GM18861 (cell line): ENCODE measurements at regions not wholly inside any gene's neighbourhood (a gene's known extent, or its start where the extent isn't known, plus 50 kb on each side); places are given as distances from the start of the nearest gene placed in this dataset.

Experiments used
- ATAC-seq: cut with Tn5 transposase; IDR thresholded peaks from one replicate; pipeline ENCODE4 v1.9.1; 2021; ENCODE audit not compliant: unreplicated experiment

DNA sequence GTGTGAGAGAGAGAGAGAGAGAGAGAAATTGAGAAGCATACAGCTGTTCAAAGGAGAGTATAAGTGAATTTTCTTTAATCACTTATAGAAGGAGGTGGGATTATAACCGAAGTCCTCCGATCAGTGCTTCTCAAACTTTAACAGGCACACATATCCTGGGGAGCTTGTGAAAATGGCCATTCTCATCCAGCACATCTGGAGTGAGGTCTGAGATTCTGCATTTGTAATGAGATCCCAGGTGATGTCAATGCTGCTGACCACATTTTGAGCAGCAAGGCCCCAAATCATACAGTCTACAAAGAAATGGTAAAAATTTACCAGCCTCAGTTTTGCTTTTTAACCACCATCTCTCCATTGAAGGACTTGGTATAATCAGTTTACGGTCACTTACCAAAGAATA, 219.0 kb downstream of the PTEN start:
- peak; percentile 2 for ATAC-seq

DNA sequence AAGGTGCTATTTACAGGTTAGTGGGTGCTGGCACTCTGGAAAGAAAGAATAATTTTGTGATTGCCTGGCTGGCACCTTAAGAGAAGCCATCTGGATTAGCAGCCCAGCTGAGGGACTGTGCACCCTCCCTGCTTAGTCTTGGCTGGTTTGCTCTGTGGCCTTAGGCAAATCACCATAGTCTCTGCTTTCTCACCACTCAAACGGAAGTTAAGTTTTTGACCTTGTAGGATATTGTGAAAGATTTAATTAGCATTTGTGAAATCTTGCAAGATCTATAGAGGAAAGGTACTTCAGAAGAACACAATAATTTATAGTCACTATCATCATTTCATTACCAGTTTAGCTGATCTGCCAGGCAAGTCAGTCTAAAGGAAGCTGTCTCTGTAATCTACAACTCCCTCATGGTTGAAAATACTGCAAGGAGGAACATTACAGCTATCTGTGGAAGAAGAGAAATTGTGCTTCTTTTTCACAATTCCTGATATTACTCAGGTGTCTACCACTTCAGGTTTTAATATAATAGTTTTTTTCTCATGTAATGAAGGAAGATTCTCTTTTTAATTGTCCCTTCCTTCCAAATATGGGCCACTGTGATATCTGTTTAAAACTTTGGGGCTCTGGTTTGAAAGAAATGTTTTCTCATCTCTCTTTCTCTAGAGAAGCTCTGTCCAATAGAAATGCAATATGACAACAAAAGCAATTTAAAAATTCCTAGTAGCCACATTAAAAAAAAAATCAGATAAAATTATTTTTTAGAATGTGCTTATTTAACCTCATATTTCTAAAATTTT, 219.6 kb downstream of the PTEN start:
- ATAC-seq, result peak; percentile 50

DNA sequence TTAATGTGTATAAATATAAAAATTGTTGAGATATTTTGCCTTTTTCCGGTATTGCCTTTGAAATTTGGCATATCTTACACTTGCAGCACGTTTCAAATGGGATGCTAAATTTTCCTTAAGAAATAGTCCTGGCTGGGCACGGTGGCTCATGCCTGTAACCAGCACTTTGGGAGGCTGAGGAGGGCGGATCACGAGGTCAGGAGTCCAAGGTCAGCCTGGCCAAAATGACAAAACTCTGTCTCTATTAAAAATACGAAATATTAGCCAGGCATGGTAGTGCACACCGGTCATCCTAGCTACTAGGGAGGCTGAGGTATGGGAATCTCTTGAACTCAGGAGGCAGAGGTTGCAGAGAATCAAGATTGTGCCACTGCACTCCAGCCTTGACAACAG, 220.2 kb downstream of the PTEN start:
- ATAC-seq, result no peak

DNA sequence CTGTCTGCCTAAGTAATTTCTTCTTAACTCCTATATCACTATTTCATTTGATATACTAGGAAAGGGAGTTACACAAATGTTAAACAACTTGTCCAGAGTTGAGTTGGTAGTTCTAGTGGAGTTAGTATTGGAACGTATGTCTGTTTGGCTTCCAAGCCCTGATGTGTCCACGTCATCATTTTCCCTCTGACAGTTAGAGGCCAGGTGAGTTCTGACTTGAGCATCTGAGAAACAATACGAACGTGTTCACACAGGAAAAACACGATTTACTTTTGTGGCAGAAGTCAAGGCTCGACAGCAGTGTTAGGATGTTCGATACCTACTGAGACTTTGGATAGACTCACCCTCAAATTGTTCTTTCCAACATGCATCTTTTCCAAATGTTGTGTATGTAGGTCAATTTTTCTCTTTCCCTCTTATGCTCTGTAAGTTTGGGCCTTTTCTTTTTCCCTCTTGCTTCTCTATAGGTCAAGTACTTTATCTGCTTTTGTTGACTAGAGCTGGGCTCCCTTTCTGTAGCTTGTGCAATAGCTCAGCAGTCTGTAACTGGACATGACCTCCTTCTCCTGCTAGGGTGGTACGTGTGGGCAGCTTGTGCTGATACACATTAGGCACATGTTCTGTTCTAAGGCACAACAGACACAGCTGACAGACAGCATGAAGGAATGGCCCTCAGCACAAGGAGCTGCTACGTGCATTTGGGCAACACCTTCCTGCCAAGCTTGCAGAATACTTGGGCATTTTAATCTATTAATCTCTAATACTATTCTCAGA, 222.9 kb downstream of the PTEN start:
- no peak for ATAC-seq

DNA sequence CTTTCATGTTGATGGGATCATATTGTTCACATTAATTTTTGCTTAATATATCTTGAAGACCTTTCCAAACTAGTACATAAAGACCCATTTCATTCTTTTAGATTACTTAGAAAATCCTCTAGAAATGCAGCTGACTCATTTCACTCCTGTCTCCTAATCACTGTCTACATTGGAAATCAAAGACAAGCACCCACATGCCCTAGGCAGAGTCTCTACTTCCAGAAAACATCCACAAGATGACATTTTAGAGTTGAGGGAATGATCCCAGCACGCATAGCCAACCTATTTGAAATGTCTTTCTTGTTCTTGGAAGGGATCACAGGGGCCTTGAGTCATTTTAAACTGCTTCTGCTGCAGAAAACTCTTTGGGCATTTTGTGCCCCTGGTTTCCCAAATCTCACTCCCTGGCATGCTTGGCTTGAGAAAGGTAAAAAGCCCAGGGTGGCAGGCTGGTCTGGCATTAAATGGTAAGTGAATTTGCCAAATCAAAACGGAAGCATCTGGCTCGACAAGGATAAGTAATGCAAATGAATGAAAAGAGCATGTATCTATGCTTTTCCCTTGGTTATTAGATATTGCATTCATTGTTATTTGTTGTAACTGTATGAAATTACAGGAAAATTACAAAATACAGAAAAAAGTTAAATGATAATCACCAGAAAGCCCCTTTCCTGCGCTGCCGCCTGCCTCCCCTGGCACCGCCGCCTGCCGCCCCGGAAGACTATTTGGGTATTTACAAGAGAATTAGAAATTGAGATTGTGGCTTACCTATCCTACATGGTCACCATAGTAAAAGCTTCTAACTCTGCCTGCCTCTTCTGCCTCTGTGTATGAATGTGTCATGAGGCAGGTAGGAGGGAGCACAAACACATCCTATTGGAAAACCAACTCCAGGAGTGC, 225.3 kb downstream of the PTEN start:
- ATAC-seq, result no peak

DNA sequence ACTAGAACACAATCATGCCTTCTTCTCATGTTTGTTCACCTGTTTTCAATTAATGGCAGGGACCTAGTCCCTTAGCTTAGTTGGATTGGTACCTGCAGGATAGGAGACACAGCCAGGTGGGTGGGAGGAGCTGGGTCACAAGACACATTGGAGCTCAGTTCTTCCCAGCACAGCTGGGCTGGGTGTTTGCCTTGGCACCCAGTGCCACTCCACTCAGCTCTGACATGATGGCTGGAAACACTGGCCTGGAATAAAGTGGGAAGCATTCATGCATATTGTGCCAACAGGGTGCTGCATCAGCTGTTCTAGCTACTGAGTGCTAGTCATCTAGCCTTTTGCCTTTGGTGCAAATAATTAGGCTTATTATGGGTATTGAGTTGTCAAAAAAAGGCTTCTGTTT, 226.1 kb downstream of the PTEN start:
- no peak for ATAC-seq

DNA sequence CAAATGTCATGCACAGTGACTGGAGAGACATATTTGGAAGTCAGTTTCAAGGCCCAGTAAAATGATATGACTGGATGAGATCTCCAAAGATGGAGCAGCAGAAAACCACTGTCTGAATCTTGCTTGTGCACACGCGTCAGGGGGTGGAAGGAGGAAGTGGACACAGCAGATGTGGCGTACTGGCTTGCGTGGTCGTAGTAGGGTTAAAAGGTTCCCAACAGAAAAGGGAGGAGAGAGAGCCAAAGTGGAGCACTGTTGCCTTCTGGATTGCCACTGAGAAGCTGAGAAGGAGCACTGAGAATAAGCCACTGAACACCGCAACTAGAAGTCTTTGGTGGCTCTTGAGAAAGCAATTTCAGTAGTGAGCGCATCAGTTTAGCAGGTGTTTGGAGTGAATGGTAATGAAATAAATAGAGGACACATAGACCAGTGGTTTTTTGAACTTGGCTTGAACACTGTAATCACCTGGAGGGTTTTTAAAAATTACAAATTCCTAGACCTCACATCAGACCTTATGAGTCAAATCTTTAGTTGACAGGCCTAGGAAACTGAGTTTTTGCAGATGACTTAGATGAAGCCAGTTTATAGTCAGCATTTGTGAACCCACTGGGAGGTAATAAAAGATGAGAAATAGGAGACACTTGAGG, 227.3 kb downstream of the PTEN start:
- ATAC-seq, result no peak

DNA sequence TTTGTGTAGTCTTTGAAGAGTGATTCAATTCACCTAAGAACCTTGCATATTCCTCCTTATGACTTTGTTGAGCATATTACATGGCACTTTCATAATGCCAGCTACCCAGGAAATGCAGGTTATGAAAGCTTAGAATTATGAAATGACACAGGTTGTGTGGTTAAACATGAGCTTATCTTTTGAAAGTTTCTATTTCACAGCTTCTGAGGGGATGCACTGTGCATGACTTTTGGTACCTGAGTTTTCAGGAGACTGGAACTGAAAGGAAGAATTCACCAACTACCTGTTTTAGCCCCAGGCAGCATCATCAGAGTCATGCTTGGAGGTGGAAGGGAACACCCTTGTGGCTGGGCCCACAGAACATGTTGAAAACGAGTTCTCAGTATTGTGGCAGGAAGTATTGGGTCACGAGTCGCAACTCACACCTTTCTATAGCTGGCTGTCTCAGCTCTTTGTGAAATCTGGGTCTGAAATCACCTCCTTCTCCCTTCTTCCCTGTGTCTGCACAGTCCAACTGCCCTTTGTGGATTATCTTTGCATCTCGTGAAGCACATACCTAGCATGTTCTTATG, 228.2 kb downstream of the PTEN start:
- peak; percentile 78 for ATAC-seq

DNA sequence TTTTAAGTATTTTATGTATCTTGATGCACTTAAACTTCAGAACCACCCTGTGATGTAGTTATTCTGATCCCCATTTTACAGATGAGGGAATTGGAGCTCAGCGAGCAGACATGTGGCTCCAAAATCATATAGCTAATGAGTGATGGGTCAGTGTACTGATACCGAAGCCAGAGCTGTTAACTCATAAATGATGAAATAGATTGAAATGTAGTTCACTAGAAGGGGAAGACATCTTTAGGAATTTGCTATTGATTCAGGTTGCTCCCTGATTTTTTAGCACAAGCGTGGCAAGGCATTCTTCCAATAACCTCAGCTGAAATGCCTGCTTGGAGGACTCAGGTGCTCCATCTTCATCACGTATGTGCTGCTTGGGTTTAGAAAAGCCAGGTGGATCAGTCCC, 228.8 kb downstream of the PTEN start:
- no peak for ATAC-seq

DNA sequence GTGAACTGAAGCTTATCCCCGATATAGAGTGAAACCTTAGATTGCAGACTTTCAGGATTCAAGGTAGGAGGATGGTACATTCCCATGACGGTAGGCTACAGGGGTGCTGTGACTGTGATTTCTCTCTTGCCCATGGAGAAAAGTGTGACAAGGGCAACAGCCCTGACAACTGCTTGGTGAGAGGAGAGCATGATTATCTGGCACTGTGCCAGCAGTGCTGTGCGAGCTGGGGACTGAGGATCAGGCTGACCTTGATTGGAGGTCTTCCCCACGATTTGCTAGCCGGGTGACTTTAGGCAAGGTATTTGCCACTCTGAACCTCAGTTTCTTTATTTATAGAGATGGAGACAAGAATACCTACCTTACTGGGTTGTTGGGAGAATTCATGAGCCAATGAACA, 229.5 kb downstream of the PTEN start:
- no peak for ATAC-seq

DNA sequence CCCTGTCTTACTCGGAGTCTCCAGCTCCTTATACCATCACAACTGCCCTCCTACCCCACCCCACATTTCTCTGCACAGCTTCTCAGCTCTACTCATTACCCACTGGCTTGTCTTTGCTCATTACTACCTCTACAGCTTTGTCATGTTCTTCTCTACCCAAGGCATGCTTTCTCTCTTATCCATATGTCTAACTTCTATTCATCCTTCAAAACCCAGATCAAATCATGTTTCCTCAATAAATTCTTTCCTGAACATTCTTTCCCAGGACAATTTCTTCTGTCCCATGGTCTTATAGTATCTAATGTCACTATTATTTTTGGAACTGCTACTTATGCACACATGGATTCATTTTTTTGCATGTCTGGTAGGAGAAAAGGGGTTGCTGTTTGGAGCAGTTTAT, 231.4 kb downstream of the PTEN start:
- ATAC-seq, result no peak

DNA sequence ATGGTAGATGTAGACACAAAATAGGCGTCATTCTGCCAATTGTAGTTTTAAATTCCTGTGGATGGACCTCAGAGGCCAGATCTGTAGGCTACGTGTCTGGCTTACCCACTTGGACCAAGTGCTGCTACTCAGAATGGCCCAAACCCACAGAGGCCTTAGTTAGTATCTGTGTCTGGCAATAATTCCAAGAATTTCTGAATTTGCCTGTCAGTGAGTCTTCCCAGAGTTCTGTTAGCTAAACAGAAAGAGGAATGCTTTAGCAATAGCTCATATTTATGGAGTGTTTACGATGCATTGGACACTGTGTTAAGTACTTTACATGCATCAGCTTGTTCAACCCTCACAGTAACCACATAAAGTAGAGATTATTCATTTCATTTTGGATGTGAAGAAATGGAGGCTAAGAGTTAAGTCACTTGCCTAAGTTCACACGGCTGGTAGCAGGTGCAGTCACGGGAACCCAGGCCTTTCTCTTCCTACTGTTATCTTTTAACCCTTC, 231.8 kb downstream of the PTEN start:
- ATAC-seq, result no peak

DNA sequence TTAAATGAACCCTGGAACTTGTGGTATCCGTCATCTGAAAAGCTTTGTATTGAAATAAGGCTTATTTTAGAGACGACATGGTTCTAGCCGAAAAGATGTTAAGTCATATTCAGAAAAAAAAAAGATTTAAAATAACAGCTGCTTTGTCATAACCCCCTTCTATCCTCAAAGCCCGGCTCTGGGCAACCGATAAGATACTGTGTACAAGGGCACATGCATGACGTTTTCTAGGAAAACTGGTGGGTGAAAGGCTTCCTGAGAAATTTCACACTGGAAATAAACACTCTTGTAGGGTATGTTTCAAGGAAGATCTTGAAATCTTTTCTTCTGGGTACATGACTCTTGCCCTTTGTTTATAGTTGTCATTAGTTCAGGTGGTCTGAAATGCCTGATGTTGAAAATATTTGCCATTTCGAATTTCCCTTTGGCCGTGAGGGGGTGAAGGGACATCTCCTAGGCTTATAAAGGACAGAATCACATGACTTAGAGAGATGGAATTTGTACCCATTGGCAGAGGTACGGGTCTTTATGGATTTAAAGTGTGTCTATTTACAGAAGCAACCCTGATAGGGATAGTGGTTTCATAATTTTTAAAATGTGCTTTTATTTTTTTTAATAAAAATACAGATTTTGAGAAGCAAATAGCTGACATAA, 232.5 kb downstream of the PTEN start:
- no peak for ATAC-seq

DNA sequence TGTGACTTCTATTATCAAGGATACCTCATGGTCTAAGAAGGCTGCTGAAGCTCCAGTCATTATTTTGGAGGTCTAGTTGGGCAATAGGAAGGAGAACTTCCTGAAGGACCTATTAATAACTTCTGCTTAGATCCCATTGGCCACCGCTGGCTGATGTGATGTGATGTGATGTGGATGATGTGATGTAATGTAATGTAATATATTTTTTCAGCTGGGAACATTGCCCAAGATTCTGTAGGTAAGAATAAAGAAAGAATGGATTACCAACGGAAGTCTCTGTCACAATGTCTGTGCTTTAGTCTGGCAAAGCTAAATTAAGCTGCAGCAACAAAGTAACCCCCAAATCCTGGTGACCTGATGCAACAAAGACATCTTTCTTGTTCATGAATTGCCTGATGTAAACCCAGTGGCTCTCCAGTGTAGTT, 233.7 kb downstream of the PTEN start:
- no peak for ATAC-seq

DNA sequence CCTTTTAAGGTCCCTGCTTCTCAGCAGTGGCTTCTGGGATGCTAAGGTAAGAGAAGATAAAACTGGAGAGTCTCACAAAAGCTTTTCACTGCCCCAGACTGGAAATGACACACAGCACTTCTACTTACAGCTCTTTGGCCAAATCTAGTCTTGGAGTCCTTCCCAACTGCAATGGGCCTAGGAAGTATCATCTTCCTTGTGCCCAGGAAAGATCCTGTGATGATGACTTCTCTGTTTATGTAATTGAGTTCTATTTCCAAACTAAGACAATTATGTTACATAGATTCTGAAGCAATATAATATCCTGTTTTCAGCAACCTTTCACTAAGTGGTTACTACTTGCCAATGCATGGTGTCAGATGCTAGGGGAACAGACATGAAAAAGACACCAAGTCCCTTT, 234.1 kb downstream of the PTEN start:
- ATAC-seq, result no peak

DNA sequence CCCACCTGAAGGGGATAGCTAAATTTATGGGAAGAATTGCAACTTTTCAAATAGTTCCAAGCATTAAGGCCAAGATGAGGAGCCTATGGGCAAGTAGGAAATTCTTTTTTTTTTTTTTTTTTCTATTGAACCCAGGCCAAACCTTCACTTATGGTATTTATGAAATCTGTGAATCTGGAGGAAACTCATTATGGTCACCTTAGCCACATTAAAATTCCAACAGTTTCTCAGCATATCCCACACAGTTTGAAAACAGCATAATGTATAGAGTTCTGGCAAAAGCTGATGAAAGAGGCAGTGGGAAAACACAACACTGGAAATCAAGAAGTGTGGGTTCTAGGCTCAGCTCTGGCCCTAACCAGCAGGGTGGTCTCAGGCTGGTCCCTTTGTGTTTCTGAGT, 236.9 kb downstream of the PTEN start:
- ATAC-seq, result no peak

DNA sequence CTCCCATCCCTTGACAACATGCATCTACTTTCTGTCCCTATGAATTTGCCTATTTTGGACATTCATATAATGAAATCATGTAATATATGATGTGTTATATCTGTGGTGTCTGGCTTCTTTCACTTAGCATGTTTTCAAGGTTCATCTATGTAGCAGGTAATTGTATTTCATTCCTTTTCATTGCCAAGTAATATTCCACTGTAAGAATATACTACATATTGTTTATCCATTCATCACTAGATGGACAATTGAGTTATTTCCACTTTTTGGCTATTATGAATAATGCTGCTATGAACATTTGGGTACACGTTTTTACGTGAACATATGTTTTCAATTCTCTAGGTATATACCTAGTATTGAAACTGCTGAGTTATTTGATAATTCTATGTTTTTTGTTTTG, 238.2 kb downstream of the PTEN start:
- ATAC-seq, result no peak

DNA sequence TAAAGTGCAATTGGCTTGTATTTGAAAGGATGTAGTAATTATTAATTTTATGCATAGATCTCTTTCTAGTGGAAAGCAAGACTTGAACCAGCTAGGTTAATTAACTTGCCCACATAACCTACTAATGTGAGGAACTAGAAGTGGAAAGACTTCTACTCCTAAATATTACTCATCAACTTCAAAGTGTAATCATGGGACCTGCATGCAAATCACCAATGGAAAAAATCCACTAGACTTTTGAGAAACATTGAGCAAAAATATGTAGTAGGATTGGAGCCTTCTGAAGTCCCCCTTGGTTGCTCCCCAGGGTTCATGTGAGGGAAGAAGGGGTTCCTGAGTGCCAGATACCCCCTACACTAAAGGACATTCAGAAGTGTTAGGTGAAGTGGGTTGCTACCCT, 240.2 kb downstream of the PTEN start:
- ATAC-seq, result no peak

DNA sequence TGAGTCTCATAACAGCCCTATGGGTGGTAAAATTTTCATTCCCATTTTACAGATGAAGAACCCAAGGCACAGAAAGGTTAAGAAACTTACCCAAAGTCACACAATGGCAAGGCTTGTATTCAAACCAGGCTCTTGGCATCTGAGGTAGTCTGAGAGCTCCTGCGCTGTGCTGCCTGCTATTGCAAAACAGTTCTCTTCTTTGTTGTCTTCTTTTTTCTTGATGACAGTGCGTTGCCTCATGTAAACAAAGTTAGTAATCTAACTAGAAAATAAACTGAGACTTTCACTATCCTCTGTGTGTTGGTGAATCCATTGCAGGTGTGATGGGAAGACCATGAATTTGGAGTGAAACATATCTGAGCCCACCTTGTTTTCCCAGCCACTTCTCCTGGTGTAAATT, 240.8 kb downstream of the PTEN start:
- ATAC-seq, result no peak

DNA sequence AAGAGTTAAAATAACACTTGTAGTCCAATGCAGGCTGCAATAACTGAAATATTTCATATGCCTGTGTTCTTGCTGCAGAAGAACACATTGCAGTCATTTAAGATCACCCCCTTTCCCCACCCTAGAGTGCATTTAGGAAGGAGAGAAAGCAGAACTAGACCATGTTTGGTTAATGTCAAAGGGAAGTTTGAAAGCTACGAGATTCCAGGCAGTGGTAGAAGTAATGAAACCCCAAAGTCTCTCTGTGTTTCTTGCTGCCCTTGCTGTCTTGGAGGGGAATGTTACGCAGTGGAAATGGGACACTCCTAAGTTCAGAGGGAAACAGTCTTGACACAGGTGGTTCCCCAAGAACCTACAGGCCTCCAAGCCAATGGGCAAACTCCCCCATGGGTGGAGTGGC, 242.9 kb downstream of the PTEN start:
- ATAC-seq, result no peak
